ENCODE measurements at regions not wholly inside any gene's neighbourhood (a gene's known extent, or its start where the extent isn't known, plus 50 kb on each side); places are given as distances from the start of the nearest gene placed in this dataset.

DNA sequence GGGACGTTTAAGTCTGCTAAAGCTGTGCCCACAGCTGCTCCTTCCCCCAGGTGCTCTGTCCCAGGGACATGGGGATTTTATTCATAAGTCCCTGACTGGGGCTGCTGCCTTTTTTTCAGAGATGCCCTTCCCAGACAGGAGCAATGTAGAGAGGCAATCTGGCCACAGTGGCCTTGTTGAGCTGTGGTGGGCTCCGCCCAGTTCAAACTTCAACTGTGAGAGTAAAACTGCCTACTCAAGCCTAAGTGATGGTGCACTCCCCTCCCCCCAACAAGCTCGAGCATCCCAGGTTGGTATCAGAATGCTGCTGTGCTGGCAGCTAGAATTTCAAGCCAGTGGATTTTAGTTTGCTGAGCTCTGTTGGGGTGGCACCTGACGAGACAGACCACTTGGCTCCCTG, 1371.4 kb downstream of the ADGRL3 start:
- TF ChIP-seq EZH2 (IDR thresholded peaks at IDR 0.05) (no peak), POLR2AphosphoS5 (IDR thresholded peaks at IDR 0.05; ENCODE audit: borderline replicate concordance, low read depth, low read length) (no peak), FOXP2 (optimal IDR thresholded peaks at IDR 0.05; ENCODE audit: control extremely low read depth, extremely low read length, insufficient read depth) (no peak)

All from SK-N-MC (cell line).